WI38 (cell line): ENCODE measurements at regions not wholly inside any gene's neighbourhood (a gene's known extent, or its start where the extent isn't known, plus 50 kb on each side); places are given as distances from the start of the nearest gene placed in this dataset.

ENCODE experiments used
- H3K4me3 ChIP-seq: 2 replicates; pipeline ENCODE4 v1.5.1; 2011; ENCODE audit warnings: low read depth, mild to moderate bottlenecking, control low read depth, low read length
- CTCF ChIP-seq: IDR thresholded peaks from 2 replicates; pipeline ENCODE4 v1.5.1; 2012; ENCODE audit warnings: low read depth, mild to moderate bottlenecking, control low read depth, low read length

GRCh38 chr19:16023146-16023915 lies 53.0 kb upstream of the TPM4 start:
- no peak overlapping the region for H3K4me3 ChIP-seq
- no peak for TF ChIP-seq CTCF

- TF ChIP-seq CTCF = no peak
Observed at GRCh38 chr19:16024266-16025107, 51.8 kb upstream of the TPM4 start.

GRCh38 chr19:16025108-16026101 lies 50.9 kb upstream of the TPM4 start:
- H3K4me3 ChIP-seq = no peak overlapping the region
- peak; percentile 79 for TF ChIP-seq CTCF

More at GRCh38 chr19:16024266-16025107, 51.8 kb upstream of the TPM4 start:
- no peak overlapping the region for H3K4me3 ChIP-seq

- H3K4me3 ChIP-seq = no peak overlapping the region
- no peak for TF ChIP-seq CTCF
Observed at GRCh38 chr19:16026131-16026530, 50.2 kb upstream of the TPM4 start.
